ENCODE measurements at regions not wholly inside any gene's neighbourhood (a gene's known extent, or its start where the extent isn't known, plus 50 kb on each side); places are given as distances from the start of the nearest gene placed in this dataset.

DNA sequence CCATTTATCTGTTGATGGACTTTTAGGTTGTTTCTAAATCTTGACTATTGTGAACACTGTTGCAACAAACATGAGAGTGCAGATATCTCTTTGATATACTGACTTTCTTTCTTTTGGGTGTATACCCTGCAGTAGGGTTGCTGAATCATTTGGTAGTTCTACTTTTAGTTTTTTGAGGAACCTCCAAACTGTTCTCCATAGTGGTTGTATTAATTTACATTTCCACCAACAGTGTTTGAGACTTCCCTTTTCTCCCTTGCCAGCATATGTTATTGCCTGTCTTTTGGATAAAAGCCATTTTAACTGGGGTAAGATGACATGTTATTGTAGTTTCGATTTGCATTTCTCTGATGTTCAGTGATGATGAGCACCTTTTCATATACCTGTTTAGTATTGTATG, 330.0 kb downstream of the DDX10 start:
- no peak for DNase-seq (ENCODE audit: low read depth, low spot score)

DNA sequence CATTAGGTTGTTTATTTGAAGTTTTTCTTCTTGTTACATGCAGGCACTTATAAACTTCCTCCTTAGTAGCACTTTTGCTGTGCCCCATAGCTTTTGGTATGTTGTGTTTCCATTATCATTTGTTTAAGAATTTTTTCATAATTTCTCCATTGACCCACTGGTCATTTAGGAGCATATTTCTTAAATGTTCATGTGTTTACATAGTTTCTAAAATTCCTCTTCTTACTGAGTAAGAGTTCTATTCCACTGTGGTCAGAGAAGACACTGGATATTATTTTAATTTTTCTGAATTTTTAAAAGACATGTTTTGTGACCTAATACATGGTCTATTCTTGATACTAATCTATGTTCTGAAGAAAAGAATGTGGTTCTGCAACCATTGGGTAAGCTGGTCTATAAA, 333.0 kb downstream of the DDX10 start:
- no peak for DNase-seq (ENCODE audit: low read depth, low spot score)

DNA sequence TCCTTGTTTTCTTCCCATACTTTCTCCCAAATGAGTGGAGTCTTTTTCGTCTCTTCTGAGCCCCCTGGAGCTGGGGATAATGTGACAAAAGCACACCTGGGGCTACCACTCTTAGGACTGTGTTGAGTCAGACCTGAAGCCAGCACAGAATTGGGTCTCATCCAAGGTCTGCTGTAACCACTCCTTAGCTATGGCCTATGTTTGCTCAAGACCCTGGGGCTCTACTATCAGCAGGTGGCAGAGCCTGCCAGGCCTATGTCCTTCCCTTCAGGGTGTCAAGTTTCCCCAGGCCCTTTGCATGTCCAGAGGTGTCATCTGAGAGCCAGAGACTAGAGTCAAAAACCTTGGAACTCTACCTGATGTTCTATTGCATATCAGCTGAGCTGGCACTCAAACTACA, 335.7 kb downstream of the DDX10 start:
- no peak for DNase-seq (ENCODE audit: low read depth, low spot score)

DNA sequence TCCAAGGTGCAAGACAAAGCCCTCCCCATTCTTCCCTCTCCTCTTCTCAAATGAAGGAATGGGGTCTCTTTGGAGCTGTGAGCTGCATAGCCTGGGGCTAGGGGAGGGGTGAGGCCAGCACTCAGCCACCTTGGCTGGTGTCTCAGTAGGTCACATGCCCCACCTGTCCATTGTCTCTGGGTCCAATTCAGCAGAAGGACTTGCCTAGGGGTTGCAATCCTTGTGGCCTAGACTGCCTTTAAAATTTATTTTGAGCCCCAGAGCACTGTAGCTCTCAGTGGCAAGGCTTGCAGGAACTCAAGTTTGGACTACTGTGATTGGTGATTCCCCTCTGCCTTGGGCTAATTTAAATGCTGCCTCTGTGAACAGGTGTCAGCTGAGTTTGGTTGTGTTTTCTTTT, 336.7 kb downstream of the DDX10 start:
- DNase-seq (ENCODE audit: low read depth, low spot score): no peak

DNA sequence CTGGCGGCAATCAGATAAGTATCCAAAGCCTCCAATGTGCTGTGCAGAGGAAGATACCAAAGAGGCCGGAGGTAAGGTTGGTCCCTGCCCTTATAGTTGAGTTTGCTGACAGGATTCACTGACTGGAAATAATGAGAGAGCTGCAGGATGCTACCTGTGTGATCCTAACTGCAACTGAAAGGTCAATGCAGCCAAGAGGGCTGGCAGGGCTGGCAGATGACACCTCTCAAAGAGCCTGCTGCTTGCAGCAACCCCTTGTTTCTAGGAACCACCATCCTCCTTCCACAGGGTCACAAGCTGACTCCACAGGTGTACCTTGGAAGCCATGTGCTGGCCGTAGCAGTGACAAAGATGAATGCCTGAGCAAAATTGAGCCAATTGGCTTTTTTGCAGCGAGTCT, 348.1 kb downstream of the DDX10 start:
- no peak for DNase-seq (ENCODE audit: low read depth, low spot score)

DNA sequence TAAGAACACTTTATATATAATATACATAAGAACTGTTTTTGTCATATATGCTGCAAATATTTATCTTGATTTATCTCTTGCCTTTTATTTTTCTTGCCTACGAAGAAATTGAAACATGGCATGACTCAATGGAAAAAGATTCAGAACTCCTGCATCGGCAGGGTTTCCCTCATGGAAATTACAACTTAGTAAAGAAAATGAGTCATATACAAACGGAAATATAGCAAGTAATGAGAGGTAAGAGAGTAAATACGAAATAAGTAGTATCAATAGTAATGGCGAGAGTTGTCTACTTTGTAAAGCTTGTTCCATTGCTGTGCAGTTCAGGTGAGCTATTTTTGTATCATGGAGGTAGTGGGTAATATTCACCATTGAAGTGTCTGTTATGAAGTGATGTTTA, 350.4 kb downstream of the DDX10 start:
- peak; percentile 60 for DNase-seq (ENCODE audit: low read depth, low spot score)

DNA sequence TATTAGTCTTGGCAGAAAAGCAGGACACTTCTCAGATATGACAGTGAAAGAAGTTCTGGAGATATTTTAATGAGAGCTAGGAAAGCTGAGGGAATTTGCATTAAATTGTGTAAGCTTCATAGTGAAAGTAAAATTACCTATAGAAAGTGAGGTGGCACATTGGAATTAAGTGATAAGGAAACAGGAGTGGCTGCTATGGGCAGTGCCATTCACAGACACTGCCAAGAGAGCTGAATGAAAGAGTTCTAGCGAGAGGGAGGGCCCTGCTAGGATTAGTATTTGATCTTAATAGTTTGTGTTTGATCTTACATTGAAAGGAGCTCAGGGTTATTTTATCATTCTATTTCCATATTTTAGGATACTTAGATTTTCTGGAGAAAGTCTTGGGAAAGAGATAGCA, 351.9 kb downstream of the DDX10 start:
- no peak for DNase-seq (ENCODE audit: low read depth, low spot score)

DNA sequence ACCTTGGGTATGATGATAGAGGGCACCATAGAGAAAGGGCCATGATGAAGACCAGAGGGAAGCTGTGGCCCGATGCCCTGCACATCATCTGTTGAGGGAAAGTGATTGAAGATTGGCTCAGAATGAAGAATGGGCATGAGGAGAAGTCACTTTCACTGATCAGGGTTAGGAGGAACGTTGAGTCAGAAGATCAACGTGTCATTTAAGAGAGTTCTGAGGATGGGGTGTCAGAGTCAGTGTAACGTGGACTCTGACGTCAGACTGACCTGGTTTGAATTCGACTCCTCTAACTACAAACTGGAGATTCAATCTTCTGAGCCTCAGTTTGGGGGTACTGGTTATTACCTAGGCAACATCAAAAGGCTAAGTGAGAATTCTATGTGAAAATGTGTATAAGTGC, 352.6 kb downstream of the DDX10 start:
- no peak for DNase-seq (ENCODE audit: low read depth, low spot score)

DNA sequence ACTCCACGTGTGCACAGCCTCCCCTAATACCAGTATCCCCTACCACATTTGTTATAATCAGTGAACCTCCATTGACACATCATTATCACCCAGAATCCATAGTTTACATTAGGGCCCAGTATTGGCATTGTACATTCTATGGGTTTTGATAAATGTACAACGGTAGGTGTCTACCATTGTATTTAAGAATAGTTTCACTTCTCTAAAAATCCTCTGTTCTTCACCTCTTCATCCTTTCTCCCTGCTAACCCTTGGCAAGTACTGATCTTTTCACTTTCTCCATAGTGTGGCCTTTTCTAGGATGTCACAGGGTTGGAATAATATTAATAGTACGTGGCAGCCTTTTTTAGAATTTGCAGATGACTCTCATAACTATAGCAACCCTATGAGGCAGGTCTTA, 353.8 kb downstream of the DDX10 start:
- DNase-seq (ENCODE audit: low read depth, low spot score): no peak

DNA sequence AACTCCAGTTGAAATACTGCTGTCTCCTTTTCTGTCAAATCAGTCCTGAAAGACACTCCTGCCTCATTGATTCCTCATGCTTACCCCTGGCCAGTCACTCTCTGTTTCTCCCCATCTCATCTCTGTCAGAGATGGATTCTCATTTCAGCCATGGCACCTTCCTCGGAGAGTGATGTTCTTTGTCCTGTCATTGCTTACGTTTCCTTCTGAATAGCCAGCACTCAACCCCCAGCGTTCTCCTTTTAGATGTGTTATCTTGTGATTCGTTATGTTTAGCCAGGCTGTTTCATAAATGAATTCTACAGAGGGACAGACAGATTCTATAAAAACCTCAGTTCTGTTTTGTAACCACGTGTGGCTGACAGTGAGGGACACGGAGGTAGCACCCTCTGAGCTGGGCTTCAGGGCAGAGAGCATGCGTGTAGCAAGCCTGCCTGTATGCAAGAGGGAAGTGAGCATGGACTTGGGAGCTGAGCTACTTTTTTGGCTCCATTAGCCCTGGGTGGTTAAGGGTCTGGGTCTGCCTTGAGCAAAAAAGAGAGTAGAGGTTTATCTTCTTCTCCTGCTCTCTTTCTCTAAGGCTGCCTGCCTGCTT, 354.6 kb downstream of the DDX10 start:
- DNase-seq (ENCODE audit: low read depth, low spot score): no peak

DNA sequence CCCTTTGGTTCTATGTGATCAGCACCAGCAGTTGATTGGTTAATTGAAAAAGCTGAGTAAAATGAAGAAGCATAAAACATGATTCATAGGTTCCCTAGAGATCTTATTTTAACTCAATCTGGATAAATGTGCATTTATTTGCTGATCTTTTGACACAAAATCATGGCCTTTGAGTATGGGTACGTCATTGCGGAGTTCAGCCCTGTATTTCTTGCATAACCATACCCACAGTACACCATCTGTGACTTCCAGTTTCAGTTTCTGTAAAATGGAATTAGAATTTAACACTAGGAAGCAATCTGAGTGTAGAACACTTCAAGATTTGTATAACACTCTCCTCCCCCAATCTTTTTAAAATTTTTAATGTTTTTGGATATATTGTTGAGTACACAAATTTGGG, 358.2 kb downstream of the DDX10 start:
- DNase-seq (ENCODE audit: low read depth, low spot score): no peak

DNA sequence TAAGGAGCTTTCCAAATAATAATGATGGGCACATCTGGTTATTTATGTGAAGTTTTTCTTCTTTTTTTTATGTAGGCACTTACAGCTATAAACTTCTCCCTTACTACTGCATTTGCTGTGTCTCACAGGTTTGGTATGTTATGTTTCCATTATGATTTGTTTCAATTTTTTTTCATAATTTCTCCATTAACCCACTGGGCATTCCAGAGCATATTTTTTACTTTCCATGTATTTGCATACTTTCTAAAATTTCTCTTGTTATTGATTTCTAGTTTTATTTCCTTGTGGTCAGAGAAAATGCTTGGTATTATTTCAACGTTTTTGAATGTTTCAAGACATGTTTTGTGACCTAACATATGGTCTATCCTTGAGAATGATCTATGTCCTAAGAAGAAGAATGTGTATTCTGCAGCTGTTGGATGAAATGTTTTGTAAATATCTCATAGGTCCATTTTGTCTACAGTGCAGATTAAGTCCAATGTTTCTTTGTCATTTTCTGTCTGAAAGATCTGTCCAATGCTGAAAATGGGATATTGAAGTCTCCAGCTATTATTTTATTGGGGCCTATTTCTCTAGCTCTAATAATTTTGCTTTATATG, 362.1 kb downstream of the DDX10 start:
- no peak for DNase-seq (ENCODE audit: low read depth, low spot score)

DNA sequence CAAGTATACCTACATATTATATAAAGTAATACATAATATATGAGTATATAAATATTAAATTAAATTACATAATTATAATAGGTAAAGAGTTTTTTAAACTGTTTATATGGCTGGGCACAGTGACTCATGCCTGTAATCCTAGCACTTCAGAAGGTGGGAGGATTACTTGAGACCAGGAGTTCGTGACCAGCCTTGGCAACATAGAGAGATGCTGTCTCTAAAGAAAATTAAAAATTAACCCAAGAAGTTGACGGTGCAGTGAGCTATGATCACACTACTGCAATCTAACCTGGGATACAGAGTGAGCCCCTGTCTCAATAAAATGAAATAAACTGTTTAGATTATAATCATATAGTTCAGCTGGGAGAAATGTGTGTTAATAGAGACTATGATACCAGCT, 363.0 kb downstream of the DDX10 start:
- DNase-seq (ENCODE audit: low read depth, low spot score): no peak

DNA sequence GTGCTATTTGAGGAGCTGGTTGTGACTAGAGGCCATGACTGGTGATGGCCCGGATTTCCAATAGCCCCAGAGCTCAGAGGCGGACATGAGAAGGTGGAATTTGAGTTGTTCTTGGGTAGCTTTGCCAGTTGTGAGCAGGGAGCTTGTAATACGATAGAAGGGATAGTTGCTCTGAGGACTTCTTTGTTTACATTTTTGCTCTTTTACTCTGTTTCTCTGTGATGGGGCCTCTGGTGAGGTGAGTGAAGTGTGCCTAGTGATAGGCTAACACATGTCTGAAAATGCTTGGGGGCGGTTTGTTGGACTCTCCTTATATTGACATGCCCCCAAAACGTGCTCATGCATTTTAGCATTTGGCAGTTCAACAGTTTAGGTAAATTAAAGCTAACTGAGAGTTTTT, 365.1 kb downstream of the DDX10 start:
- DNase-seq (ENCODE audit: low read depth, low spot score): no peak

DNA sequence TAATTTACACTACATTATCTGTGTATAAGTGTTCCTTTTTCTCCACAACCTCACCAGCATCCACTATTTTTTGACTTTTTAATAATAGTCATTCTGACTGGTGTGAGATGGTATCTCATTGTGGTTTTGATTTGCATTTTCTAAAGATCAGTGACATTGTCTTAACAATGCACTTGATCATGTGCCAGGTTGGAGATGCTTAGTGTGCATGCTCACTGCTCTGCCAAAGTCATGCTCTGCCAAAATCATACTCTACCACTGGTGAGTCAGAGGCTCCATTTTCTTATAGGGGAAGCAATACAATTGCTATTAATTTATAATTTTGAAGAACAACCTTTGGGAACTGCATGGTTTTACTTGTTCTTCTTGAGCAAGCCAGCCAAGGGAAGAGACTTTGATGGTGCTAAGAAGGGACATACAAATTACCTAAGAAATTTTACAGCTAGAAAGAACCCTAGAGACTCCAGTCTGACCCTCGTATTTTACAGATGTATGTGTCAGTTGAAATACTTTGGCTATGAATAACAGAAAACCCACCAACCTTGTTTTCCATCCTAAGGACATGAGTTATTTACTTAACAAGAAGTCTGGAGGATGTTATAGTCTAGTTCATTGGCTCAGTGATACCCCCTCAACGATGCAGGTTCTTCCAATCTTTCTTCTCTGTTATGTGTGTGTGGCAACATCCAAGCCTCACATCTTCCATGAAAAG, 368.9 kb downstream of the DDX10 start:
- DNase-seq (ENCODE audit: low read depth, low spot score): peak; percentile 96

DNA sequence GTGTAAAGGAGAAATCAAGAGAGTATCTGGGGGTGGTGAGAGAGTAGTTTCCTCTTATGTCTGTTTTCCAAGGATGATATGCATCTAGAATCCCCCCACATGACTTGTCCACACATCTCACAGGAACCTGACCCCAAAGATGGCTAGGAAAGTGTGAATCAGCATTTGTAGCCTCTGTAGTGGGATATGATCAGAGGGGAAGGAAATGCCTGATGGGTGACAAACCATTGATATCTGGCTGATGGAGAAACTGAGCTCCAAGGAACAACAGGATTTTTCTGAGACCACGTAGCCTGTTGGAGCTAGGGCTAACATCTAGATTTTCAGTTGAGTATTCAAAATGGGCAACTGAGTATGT, 369.4 kb downstream of the DDX10 start:
- DNase-seq (ENCODE audit: low read depth, low spot score): no peak

DNA sequence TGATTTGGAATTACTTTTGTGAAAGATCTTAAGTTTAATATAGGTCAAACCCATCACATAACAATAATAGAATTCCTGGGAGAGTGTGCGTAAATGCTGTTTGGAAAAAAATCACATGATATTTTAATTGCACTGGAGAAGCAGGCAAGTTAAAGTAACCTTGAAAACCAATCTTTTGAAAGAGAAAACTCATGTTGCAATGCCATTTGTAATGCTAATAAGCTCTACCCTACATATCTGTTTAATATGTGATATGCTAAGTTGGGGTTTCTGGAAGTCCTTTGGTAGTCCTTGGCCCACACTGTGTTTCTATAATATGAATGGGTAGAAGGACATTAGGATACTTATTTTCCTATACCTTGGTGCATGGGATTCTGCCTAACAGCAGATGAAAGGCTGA, 370.4 kb downstream of the DDX10 start:
- no peak for DNase-seq (ENCODE audit: low read depth, low spot score)

DNA sequence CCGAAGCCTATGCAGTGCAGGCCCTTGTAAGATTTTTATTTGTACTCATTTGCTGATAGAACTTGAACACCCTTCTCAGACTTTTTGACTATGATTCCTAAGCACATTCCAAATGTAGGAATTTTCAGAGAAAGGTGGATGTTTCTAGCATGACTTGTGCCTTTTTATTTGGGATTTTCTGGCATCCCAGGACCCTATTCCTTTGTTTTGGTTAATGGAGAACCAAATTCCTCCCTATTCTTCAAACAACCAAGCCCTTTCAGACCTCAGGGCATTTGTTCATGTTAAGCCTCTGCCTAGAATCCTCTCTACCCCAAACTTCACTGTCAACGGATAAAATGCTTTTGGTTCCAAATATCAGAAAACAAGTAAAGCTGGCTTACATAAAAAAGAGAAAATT, 371.1 kb downstream of the DDX10 start:
- DNase-seq (ENCODE audit: low read depth, low spot score): peak; percentile 25

DNA sequence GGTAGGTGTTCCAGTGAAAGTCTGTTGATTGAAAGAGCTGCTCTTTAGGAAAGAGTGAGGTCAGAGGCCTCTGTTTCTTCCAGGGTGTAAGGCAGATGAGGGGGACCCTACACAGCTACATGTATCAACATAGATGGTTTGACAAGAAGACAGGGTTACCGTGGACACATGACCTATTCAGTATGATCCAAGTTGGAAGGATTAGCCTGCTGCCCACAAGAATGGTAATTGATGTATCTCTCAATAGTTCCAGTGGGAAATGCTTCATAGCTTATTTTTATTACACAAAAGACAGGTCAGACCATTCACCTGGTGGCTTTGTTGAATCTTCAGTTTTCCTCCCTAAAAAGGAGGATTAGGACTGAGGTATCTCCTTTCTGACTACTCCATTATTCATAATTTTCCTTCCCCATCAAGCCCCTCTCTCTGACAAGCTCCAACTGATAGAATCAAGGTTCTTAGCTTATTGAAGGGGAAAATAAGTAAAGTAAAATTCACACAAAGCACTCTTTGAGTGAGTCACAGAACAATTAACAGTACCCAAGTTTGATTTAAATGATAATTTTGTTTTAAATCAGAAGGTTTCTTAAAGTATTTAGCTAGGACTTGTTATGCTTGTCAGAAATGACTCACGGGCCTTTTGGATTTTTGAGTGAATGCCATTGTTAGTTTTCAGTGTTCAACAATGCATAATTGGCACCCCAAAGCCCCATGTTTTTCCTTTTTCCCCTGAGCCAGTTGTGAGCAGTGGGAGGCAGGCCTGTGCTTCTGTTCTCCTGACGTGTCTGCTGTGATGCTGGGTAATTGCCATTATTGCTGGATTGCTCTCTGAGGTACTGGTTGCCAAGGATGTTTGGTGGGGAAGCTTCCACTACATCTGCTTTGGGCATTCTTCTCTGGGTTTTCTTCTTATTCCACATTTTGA, 373.2 kb downstream of the DDX10 start:
- DNase-seq (ENCODE audit: low read depth, low spot score): peak; percentile 95

DNA sequence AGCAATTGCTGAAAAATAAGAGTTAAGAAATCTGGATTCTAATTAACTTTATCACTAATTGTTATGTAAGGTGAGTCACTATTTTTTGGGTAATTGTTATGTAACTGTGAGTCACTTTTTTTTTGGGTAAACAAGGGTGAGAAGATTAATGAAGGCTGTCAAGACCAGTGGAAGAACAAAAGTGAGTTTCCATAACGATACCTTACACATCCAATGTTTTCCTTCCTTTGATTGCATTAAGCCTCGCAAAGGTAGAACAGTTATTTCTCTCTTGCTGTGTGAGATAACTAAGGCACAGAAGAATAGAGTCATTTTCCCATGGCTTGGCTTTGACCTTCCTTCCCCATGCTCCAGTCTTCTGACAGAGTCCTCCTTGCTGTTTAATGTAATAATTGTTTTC, 374.7 kb downstream of the DDX10 start:
- peak; percentile 28 for DNase-seq (ENCODE audit: low read depth, low spot score)

DNA sequence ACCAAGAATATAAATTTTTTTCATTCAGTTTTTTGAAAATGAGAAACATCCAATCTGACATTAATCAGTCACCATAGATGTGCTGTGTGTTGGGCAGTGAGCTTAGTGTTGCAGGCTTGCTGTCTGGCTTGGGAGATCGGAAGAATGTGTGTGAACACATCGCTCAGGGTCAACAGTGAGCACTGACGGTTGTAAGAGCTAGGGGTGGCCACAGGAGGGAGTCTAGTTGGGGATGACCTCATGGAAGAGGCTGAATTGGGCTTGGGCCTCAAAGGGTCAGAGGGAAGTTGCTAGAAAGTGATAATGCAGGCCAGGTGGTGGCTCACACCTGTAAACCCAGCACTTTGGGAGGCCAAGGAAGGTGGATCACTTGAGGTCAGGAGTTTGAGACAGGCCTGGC, 375.4 kb downstream of the DDX10 start:
- no peak for DNase-seq (ENCODE audit: low read depth, low spot score)

DNA sequence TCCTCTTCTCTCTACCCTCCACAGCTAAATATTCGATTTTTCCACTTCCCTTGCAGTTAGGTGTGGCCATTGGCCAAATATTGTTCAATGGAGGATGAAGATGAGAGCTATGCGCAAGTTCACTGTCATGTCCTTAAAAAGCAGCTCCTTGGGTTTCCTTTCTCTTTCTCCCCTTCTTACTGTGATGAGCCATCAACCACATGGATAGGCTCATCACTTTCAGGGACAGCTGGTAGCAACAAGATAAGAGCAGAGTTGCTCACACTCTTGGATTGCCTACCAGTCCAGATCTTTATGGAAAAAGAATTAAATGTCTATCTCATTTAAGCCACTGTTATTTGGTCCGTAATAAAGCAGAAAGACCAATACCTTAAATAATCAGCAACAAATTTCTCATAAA, 377.0 kb downstream of the DDX10 start:
- no peak for DNase-seq (ENCODE audit: low read depth, low spot score)

All from astrocyte of the hippocampus (primary cell).